ENCODE measurements at regions not wholly inside any gene's neighbourhood (a gene's known extent, or its start where the extent isn't known, plus 50 kb on each side); places are given as distances from the start of the nearest gene placed in this dataset.

DNA sequence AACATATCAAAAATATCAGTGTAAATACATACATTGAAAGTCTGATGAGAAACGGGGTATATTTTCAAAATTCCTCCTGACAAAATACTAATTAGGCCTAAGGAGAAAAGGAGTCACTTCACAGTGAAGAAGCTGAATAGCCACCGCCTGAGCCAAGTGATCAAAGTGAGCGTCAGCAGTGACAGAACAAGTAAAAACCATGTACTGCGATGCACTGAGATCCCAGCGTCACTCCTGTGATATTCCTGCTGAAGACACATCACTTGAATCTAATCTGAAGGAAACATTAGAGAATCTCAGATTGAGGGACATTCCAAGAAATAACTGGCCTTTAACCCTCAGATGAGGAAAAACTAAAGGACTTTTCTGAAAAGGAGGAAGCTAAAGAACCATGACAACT, 285.3 kb downstream of the EN1 start:
- TF ChIP-seq, protein P1, sequence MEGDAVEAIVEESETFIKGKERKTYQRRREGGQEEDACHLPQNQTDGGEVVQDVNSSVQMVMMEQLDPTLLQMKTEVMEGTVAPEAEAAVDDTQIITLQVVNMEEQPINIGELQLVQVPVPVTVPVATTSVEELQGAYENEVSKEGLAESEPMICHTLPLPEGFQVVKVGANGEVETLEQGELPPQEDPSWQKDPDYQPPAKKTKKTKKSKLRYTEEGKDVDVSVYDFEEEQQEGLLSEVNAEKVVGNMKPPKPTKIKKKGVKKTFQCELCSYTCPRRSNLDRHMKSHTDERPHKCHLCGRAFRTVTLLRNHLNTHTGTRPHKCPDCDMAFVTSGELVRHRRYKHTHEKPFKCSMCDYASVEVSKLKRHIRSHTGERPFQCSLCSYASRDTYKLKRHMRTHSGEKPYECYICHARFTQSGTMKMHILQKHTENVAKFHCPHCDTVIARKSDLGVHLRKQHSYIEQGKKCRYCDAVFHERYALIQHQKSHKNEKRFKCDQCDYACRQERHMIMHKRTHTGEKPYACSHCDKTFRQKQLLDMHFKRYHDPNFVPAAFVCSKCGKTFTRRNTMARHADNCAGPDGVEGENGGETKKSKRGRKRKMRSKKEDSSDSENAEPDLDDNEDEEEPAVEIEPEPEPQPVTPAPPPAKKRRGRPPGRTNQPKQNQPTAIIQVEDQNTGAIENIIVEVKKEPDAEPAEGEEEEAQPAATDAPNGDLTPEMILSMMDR (IDR thresholded peaks at IDR 0.05): no peak
- no peak for TF ChIP-seq EP300 (IDR thresholded peaks at IDR 0.05)
- Histone ChIP-seq H3K4me3 (no peak overlapping the region), H3K36me3 (no peaks in the 10 kb centered on the region), H3K9me3 (no peaks in the 10 kb centered on the region), H3K27ac (no peak overlapping the region), H3K4me1 (ENCODE audit: insufficient read depth) (peaks cover 3% of the 10 kb centered on the region), H3K27me3 (no peaks in the 10 kb centered on the region)
- intact Hi-C loops (cut with DNase I): no loop called here
- no peak for DNase-seq
- whole genome bisulfite sequencing, 3 donors: 90 to 94% (median 91%) methylated on average over 5 of the region's 5 CpGs

DNA sequence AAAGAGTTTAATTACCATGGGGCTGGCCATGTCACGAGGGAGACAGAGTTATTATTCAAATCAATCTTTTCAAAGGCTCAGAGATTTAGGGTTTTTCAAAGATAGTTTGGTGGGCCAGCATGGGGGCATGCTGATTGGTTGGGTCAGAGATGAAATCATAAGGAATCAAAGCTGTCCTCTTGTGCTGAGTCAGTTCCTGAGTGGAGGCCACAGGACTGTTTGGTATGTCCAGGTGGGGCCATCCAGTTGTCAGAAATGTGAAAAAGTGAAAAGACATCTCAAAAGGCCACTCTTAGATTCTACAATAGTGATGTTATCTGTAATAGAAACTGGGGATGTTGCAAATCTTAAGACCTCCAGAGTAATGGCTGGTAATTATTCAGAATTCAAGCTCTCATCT, 288.6 kb downstream of the EN1 start:
- H3K36me3 ChIP-seq: no peaks in the 10 kb centered on the region
- WGBS, 3 donors: 81 to 91% (median 84%) methylated on average over 1 of the region's 1 CpG
- intact Hi-C loops (cut with DNase I): no loop called here
- H3K4me3 ChIP-seq: no peak overlapping the region
- TF ChIP-seq, protein P1 (IDR thresholded peaks at IDR 0.05): no peak
- no peak for TF ChIP-seq EP300 (IDR thresholded peaks at IDR 0.05)
- no peak for TF ChIP-seq POLR2A (IDR thresholded peaks at IDR 0.05)
- no peak overlapping the region for H3K27ac ChIP-seq
- H3K9me3 ChIP-seq: no peaks in the 10 kb centered on the region
- H3K4me1 ChIP-seq (ENCODE audit: insufficient read depth): no peaks in the 10 kb centered on the region
- H3K27me3 ChIP-seq: no peaks in the 10 kb centered on the region
- DNase-seq: no peak

DNA sequence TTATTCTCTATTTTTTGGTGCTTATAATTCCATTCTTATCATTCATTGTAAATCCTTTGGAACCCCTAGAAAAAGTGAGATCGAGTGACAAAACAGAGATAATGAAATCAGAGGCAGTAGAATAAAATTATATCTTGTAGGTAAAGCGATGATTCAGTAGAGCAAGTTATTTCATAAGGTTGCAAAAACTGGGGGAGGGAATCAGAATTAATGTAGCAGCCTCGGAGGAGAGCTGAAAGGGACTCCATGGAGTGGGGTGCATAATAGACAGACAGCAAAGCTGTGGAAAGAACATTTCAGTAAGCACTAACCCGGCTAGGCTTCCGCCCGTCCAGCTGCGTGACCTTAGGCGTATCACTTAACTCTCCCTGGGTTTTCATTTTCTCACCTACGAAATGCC, 289.7 kb downstream of the EN1 start:
- TF ChIP-seq, protein P1 (IDR thresholded peaks at IDR 0.05): no peak
- TF ChIP-seq POLR2A (IDR thresholded peaks at IDR 0.05) (no peak), EP300 (IDR thresholded peaks at IDR 0.05) (no peak)
- no peaks in the 10 kb centered on the region for H3K9me3 ChIP-seq
- no peak overlapping the region for H3K4me3 ChIP-seq
- no peaks in the 10 kb centered on the region for H3K4me1 ChIP-seq (ENCODE audit: insufficient read depth)
- H3K27ac ChIP-seq: no peak overlapping the region
- intact Hi-C loops (cut with DNase I): no loop called here
- WGBS, 3 donors: 78 to 89% (median 86%) methylated on average over 9 of the region's 9 CpGs
- no peak for DNase-seq
- no peaks in the 10 kb centered on the region for H3K36me3 ChIP-seq
- H3K27me3 ChIP-seq: no peaks in the 10 kb centered on the region

DNA sequence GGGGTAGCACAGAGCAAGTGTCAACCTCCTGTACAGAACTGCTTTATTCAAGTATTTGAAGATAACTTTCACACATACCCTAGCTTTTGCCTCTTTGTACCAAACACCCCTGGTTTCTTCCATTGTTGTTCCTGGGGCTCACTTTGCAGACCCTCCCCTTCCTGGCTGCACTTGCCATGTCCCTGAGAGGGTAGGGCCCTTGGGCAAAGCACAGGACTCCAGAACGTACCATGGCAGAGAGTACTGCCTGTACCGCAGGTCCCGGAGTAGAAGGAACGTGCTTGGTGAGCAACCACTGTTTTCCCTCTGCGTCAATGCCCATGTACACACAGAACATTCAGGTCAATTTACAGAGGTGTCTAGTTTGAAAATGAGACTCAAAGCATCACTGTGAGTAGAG, 290.4 kb downstream of the EN1 start:
- H3K27ac ChIP-seq: no peak overlapping the region
- 91 to 94% (median 94%) methylated on average over 5 of the region's 5 CpGs for WGBS, 3 donors
- no peaks in the 10 kb centered on the region for H3K27me3 ChIP-seq
- H3K36me3 ChIP-seq: no peaks in the 10 kb centered on the region
- H3K4me3 ChIP-seq: no peak overlapping the region
- TF ChIP-seq EP300 (IDR thresholded peaks at IDR 0.05) (no peak), POLR2A (IDR thresholded peaks at IDR 0.05) (no peak)
- TF ChIP-seq, protein P1 (IDR thresholded peaks at IDR 0.05): no peak
- intact Hi-C loops (cut with DNase I): no loop called here
- no peaks in the 10 kb centered on the region for H3K4me1 ChIP-seq (ENCODE audit: insufficient read depth)
- H3K9me3 ChIP-seq: no peaks in the 10 kb centered on the region
- no peak for DNase-seq

DNA sequence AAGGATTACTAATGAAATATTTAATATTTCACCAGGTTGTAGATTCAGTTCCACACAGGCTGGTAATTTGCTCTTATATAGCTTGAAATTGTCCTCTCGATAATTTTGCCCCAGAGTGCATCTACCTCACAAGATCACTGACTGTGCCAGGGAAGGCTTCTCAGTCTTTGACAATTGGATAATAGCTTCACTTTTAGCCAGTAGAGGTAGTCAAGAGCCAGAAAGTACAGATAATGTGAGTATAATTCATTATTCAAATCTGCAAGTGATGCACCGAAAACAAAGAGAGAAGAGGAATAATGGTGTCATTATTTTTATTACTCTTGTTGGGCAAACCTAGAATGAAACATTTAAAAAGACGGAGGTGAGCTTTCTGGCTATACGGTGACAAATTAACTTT, 292.8 kb downstream of the EN1 start:
- H3K27ac ChIP-seq: no peak overlapping the region
- no peak overlapping the region for H3K4me3 ChIP-seq
- no peaks in the 10 kb centered on the region for H3K27me3 ChIP-seq
- intact Hi-C loops (cut with DNase I): no loop called here
- WGBS, 3 donors: 78 to 85% (median 84%) methylated on average over 4 of the region's 4 CpGs
- H3K36me3 ChIP-seq: no peaks in the 10 kb centered on the region
- TF ChIP-seq POLR2A (IDR thresholded peaks at IDR 0.05) (no peak), EP300 (IDR thresholded peaks at IDR 0.05) (no peak)
- TF ChIP-seq, protein P1 (IDR thresholded peaks at IDR 0.05): no peak
- no peaks in the 10 kb centered on the region for H3K9me3 ChIP-seq
- DNase-seq: no peak
- H3K4me1 ChIP-seq (ENCODE audit: insufficient read depth): no peaks in the 10 kb centered on the region

Data from ovary (tissue), 7 donors.